ENCODE measurements at regions not wholly inside any gene's neighbourhood (a gene's known extent, or its start where the extent isn't known, plus 50 kb on each side); places are given as distances from the start of the nearest gene placed in this dataset.
"Not testable (repeated sequence)": the region's sequence is repeated elsewhere in the genome, so short reads cannot be mapped to it uniquely, and the experiment has no call there.

DNA sequence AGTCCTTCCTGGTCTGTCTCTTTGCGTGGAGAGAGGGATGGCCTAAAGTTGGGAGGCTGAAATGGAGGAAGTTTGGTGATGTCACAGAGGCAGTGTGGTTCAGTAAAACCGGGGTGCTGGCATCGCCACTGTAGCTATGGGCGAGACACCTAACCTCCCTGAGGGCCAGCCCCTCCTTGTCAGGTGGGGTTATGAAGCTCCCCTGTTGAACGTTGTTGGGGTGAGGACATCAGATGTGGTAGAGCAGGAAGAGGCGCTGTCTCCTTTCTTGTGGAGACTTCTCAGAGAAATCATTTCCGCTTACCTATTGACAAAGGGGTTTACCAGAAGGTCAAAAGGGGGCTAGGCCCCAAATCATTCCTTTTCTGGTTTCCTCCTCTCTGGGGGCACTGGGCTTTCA lies 294.7 kb downstream of the SIPA1L2 start:
- no peak for DNase-seq

DNA sequence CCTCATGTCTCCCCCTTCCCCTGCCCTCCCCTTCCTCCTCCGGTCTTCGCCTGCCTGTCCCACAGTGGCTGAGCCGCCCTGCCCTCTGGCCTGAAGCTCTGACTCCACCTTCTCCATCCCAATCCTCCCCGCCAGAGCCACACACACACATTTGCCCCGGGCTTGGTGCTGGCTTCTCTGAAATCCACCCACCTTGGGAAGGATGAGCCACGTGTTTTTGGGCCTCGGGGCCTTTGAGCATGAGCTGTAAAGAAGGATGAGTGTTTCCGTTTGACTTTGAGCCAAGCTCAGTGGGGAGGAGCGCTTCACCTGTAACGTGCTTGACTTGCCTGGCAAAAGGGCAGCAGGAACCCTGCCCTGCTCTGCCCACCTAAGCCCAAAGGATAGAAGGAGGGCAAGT lies 295.1 kb downstream of the SIPA1L2 start:
- DNase-seq: no peak

DNA sequence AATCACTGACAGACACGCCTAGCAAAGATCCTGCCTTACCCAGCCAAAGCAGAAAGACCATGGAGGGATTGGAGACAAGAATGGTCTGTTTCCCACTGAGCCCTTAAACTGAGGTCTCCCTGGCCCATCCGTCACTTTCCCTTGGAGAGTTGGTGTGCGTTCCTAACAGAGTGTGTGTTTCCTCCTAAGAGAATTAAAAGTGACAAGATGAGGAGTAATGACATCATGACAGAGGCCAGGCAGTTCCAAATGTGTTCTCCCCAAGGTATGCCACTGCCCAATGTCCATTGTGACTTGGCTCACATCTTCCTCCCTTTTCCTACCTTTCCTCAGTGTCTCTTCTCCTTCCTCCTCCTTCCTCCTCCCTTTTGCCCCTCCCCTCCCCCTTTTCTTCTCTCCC lies 295.7 kb downstream of the SIPA1L2 start:
- no peak for DNase-seq

DNA sequence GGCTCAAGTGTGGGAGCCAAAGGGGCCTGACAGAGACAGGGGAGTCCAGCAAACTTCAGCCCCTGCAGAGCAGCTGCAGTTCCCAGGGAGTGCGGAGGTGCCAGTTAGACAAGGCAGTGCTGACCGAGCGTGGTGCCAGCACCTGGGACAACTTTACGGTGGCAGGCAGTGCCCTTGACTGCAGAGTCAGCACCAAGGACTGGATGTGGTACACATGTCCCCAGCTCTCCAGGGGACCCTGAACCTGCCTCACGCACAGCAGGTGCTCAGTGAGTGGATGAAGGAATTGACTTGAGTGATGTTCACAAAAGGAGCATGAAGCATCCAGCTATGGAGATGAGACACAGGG lies 296.5 kb downstream of the SIPA1L2 start:
- no peak for DNase-seq

DNA sequence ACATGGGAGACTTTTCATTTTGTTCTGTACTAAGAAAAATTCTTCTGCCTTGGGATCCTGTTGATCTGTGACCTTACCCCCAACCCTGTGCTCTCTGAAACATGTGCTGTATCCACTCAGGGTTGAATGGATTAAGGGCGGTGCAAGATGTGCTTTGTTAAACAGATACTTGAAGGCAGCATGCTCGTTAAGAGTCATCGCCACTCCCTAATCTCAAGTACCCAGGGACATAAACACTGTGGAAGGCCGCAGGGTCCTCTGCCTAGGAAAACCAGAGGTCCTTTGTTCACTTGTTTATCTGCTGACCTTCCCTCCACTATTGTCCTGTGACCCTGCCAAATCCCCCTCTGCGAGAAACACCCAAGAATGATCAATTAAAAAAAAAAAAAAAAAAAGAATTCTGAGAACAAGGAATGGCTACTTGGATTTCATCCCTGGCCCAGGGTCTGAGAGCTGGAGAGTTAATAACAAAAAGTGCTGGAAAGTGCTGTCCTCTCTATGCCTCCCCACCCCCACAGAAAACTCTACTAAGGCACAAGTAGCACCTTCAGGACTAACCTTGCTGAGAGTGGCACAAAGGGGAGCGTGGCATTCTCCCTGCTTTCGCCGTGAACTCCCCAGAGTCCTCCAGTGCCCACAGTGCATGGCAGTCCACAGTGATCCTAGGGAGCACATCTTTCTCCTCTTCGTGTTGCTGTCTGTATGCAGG lies 297.1 kb downstream of the SIPA1L2 start:
- DNase-seq: not testable (repeated sequence)

DNA sequence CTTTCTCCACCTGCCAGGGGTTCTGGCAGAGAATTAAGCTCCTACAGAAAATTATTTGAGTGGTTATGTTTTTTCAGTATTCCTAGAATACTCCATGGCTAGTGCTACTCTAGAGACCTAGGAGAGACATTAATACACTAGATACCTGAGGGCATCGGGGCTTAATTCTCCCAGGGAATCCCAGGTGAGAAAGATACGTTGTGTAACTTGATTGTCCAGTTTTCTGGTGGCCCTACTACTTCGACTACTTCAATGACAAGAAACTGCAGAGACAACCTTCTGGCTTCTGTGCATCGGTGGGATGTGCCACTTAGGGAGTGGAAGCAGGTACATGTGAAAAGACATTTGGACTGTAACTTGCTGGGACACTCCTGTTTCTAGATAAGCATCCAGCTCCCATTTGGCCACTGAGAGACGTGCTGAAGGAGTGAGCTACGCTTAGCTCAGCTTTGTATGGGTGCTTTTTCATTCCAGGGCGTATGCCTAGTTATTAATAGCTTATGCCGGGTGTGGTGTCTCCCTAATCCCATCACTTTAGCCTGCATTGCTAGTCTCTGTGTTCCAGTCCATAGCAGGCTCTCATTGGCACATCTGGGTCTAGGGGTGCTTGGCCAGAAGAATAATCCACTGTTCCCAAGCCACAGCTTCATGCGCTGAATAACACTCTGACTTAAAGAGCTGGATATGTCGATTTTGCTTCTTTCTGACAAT lies 300.7 kb downstream of the SIPA1L2 start:
- DNase-seq: peak; percentile 26

DNA sequence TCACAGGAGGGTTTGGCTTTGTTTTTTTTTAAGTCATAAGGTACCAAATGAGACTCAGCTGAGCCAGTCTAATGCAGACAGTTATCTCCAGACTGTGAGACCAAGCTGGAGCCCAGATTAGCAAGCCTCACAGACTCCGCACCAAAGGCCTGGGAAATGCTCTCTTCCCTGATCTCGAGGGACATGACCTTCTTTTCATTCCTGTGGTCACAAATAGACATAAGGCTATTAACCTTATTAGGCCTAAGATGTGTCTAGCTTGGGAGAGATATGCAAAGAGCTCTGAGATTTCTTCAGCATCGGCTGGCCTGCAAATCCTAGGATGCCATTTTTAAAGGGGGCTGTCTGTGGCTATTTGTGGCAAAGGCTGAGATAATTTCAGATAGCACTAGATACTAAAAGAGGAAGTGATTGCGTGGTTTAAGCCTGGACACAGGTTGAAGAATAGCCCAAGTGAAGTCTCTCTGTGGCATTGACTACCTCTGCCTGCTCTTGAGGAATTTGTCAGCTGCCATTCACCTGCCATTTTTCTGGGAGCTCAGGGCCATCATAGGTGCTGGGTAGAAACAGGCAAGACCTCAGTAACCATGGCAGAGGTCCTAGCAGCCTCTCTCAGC lies 301.3 kb downstream of the SIPA1L2 start:
- no peak for DNase-seq

DNA sequence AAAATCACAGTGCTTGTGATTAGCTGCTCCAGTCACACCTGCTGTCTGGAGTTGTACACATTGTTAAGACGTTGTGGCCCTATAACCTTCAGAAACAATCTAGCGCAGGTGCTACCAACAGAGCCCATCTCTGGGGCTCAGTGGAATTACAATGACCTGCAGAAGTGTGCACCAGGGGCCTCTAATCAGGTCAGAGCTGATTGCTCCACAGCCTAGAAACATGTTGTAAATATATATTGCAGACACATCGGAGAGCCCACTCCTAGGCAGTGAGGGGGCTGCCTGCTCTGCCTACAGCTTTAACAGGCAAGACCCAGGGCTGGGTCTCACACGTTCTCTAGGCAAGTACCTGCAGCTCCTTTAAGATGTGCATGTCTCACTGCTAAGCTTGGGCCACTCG lies 302.0 kb downstream of the SIPA1L2 start:
- DNase-seq: no peak

DNA sequence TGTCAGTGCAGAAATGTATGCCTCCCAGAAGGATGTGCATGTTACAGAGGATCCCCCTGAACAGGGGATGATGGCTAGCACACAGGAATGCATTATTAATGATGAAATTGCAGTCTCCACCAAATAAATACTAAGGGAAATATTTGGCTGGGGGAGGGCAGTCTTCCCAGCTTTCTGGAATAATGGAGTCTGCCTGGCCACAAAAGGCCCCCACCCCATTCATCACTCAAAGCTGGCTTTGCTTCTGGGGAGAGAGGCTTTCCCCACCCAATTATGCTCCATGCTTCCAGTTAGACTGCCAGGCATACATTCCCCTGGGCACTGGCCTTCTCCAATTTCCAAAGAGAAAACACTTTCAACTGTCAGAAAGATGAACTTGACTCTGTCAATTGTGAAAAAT lies 302.7 kb downstream of the SIPA1L2 start:
- DNase-seq: no peak

DNA sequence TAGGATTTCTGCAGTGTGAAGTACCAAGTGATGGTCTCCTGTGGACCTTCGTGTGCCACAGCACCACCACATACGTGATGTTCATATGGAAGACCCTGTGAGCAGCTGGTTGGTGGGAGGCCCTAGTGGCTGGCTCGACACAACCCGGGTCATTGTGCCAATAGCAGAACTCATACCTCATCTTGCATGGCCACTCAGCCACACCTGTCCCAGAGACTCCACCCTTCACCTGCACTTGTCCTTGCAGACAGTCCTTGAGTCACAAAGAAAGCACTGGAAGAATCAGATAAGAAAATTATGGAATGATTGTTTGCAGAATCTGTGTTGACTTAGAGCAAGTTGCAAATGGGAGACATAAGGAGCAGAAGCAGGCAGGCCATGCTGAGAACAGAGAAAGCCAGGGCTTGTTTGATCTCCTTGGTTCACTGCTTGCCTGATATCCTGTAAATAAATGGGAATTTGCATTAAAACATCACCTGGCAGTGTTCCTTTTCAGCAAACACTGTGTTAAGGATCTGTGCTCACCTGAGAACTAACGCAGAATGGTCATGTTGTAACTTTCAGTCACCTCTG lies 307.7 kb downstream of the SIPA1L2 start:
- DNase-seq: peak; percentile 82

DNA sequence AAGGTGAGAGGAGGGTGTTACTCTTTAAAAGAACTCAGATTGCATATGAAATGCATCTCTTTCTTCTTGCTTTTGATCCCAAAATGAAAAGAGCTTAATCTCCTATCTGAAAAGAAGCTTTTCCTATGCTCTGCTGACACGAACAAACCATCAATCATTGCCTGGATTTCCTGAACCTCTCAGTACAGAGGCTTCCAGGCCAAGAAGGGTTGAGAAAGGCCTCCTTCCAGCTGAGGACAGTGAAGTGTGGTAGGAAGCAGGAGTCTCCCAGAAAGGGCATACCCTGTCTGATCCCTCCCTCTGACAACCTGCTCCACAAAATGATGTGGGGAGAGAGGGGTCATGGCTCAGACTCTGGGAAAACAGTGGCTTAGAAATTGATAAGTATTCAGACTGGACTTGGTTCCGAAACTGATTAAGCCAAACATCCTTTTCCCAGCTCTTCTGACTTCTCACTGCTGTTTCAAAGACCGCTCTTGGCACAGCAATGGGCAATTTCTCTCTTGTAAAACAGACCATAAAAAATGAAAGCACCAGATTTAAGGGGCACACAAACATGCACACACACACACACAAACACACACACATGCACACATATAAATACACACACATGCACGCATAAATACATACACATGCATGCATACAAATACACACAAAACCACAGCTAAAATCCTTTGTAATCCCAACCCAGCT lies 310.3 kb downstream of the SIPA1L2 start:
- DNase-seq: no peak

DNA sequence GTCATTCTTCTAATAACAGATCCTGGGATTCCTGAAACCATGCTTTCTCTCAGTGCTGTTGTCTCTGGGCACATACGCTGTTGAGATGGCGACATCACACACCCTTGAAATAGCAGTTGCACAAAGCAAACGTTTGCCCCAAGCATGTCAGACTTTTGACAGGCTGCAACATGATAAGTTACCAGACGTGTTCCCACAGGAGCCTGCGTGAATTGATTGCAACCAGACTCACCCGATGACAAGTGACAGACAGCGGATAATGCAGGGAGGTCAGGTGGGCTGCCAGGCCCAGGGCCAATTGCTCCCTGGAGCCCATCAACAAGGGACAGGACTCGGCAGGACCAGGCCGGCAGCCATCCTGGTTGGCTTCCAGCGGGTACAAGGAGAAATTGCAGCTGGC lies 310.9 kb downstream of the SIPA1L2 start:
- peak; percentile 54 for DNase-seq

DNA sequence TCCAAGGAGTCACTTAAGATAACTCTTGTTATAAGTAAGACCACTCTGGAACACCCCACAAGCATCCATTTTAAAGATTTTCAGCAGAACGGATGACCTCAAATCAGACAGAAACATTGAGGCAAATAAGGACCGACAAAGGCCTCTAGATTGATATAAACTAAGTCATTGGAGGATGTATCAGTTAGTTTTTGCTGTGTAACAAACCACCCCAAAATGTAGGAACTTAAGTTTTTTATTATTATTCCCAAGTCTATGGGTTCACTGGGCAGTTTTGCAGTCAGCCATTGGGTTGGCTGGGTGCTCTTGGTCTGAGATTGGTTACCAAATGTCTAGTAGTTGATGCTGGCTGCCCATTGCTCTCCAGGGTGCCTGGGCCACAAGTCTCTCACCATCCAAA lies 311.8 kb downstream of the SIPA1L2 start:
- DNase-seq: no peak

DNA sequence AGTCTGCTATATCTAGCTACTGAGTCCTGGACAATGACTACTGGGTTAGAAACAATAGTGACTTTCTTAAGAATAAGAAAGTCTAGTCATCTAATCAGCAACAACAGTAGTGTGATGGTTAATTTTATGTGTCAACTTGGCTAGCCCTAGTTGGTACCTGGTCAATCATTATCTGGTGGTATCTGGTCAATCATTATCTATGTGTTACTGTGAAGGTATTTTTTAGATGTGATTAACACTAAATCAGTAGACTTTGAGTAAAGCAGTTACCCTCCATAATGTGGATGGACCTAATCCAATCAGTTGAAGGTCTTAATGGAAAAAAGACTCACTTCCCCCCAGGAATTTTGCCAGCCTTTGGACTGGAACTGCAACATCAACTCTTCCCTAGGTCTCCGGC lies 312.6 kb downstream of the SIPA1L2 start:
- no peak for DNase-seq

DNA sequence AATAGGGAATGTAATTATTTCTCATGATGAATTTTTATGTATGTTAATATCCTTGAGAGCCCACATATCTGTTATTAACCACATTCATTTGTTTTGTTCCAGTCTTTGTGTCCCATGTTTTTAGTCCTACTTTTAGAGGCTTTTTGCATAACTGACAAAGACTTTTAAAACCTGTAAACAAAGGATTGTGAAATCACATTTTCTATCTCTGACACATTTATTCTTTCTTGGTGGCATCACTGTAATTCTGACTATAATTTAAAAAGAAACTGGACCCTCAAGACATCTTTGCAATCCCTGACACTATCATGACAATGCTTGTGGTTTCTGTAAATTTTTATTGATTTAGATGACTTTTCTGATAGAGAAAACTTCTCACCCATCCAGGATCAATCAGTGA lies 313.1 kb downstream of the SIPA1L2 start:
- no peak for DNase-seq

DNA sequence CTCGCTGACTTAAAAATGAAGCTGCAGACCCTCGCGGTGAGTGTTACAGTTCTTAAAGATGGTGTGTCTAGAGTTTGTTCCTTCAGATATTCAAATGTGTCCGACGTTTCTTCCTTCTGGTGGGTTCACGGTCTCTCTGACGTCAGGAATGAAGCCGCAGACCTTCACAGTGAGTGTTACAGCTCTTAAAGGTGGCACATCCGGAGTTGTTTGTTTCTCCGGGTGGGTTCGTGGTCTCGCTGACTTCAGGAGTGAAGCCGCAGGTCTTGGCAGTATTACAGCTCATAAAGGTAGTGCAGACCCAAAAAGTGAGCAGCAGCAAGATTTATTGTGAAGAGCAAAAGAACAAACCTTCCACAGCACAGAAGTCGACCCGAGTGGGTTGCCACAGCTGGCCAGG lies 316.1 kb downstream of the SIPA1L2 start:
- not testable (repeated sequence) for DNase-seq

DNA sequence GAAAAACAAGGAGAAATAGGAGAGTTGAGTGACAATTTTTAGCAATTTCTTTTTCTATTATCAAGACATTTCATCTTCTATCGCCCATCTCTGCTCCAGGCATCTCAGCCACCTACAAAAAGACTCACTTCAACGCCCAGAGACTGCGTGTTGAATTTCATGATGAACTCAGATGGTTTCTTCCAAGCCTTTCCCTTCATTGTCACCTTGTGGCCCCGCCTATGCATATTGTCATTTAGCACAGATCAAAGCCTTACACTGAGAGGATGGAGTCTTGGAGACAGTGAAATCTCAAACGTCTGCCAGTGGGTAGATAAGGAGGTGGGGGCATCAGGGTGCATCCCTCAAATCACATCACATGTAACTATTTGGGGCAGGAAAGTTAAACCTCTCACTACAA lies 319.4 kb downstream of the SIPA1L2 start:
- no peak for DNase-seq

DNA sequence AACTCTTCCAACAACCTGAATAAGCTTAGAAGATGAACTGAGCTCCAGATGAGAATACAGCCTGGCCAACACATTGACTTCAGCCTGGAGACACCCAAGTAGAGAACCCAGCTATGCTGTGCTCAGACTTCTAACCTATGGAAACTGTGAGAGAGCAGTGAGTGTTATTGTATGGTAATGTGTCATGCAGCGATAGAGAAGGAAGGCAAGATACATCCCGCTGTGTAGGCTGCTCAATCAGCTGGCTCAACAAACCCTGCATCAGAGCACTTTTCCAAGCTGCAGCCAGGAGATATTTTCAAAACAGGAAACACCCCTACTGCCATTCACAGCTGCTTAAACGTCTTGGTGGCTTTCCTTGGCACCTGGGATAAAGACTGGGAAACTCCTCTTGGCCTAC lies 321.3 kb downstream of the SIPA1L2 start:
- DNase-seq: no peak

DNA sequence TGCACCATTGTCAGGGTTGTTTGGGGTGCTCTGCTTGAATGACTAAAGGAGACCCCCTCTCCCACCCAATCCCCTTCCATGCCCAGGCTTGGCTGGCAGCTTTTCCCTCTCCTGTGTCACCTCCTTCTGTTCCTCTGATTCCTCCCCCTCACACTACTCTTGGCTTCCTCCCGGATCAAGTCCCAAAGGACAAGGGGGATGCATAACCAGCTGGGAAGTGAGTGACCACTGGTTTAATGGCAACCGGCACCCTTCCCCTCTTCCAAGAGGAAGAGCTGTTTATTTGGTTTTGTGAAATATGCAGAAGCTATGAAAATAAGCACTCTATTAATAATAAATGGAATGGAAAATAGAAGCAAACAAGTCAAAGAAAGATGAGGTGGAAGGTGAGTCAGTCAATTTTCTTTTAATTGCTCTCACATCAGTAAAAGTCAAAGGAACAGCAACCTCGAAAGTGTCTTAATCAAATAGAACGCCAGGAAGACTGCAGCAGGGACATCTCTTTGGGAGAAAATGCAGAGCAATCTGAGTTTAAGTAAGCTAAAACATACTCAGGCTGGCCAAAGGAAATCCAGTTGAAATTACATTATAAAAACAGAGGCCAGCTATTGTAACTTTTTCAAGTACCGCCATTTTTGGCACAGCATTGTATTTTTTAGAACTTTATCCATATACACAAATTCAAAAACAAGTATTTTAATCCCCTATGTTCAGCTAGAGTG lies 322.5 kb downstream of the SIPA1L2 start:
- DNase-seq: no peak

DNA sequence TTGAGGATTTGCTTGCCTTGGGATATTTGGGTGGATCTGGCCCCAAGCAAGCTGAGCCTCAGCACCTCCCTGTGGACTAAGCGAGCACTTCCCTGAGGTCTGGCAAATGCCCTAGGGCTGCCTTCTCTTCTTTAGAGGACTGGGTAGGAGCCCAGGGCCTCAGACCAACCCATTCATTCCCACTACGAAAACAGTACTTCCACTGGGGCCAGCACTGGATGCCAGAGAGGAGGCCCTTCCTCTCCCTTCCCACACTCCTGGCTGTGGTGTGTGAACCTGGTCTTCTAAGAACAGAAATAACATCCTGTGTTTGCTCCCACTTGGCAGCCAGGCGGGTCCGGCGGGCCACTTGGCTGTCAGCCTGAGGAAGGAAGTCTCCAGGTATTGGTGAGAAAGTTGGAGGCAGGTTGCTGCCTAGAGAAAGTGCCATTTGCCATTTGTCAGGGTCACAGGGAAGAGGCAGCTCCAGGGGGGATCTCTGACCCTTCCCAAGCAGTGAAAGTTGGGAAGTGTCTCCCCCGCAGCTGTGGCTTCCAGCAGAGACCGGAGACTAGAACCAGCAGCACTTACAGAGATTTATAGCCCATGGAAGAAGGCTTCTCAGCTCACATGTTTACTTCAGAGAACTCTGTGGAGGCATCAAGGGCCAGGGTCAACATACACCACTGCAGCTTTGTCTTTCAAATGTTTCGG lies 323.5 kb downstream of the SIPA1L2 start:
- DNase-seq: peak; percentile 88

DNA sequence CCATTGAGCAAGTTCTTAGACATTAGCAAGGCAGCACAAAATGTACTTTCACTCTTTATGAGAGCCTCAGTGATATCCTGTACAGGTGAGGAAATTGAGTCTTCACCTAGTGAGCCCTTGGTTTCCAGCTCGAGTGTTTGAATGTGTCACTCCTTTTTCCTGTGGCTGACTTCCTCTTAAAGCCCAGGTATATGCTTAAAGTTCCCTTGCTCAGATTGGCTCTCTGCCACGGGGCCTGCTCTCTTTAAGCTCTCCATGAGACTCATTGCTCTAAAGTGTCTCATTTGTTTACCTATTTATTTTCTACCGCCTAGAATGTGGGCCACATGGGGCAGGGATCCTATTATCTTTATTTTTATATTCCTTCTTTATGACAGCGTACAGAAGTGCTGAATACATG lies 324.9 kb downstream of the SIPA1L2 start:
- DNase-seq: peak; percentile 93

DNA sequence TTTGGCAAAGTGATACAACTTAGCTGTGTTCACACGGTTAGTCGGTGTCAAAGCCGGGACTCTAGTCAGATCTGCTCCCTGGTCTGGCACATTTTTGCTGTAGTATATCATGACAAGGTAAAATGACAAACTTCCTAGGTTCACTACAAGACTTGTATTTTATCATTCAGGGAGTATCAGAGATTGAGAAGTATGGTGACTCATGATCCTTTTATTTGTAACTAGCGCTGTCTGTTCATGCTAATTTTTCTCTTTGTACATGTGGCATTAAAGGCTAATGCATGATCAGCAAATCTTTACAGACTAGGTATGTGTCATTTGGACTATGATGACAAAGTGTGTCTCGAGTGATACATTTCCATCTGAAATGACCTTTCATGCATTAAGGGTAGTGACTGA lies 326.7 kb downstream of the SIPA1L2 start:
- no peak for DNase-seq
